Activated CD4-positive, alpha-beta T cell treated with anti-CD3 and anti-CD28 coated beads, Interleukin-2, amount 50 U/mL, for 4 hours (primary cell): ENCODE measurements at regions not wholly inside any gene's neighbourhood (a gene's known extent, or its start where the extent isn't known, plus 50 kb on each side); places are given as distances from the start of the nearest gene placed in this dataset.

Source experiments
- DNase-seq, 2 experiments: peaks; one replicate each; pipeline ENCODE4 v3.0.0-alpha.2; 2020

GRCh38 chr13:40439928-40440327 lies 226.5 kb downstream of the FOXO1 start:
- no peak for DNase-seq

GRCh38 chr13:40440990-40441820 lies 225.2 kb downstream of the FOXO1 start:
- DNase-seq = no peak

DNA sequence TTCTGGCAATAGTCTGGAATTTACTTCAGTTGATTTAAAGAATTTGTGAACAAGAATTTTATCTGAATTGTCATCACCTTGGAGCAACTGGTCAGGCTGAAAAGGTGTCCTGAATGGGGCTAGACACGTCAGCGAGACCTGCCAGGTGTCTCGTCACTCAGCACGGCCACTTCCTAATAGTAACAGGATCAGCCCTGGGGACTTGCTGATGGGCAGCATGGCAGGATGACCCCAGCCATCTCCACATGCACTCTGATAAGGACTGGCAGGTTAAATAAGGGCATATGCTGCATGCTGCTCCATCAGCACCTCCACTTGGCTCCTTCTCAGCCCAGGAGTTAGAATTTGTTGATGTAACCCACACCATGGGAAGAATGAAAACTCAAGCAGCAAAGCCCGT lies 224.2 kb downstream of the FOXO1 start:
- no peak for DNase-seq

DNA sequence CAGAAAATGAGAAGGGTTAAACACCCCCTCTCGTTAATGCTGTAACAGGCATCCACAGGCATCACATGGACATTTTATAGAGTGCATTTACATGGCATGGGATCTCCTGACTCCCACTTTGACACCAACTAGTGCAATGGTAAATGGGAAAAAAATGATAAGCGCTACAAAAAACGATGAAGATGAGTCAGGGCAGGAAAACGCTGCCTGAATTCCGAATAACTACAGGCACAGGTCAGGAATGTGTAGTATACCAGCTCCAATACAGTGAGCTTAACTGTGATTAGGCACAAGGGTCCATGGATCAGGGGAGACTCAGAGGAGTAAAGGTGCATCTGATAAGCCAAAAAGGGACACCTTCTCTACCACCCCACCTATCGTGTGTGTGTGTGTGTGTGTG lies 223.6 kb downstream of the FOXO1 start:
- no peak for DNase-seq

GRCh38 chr13:40444241-40444640 lies 222.2 kb downstream of the FOXO1 start:
- no peak for DNase-seq

GRCh38 chr13:40445557-40445990 lies 220.9 kb downstream of the FOXO1 start:
- DNase-seq = no peak

GRCh38 chr13:40446365-40446764 lies 220.1 kb downstream of the FOXO1 start:
- DNase-seq = no peak

- no peak for DNase-seq
These were observed 218.6 kb downstream of the FOXO1 start for GRCh38 chr13:40447857-40448256.

GRCh38 chr13:40452038-40452666 lies 214.3 kb downstream of the FOXO1 start:
- no peak for DNase-seq

DNA sequence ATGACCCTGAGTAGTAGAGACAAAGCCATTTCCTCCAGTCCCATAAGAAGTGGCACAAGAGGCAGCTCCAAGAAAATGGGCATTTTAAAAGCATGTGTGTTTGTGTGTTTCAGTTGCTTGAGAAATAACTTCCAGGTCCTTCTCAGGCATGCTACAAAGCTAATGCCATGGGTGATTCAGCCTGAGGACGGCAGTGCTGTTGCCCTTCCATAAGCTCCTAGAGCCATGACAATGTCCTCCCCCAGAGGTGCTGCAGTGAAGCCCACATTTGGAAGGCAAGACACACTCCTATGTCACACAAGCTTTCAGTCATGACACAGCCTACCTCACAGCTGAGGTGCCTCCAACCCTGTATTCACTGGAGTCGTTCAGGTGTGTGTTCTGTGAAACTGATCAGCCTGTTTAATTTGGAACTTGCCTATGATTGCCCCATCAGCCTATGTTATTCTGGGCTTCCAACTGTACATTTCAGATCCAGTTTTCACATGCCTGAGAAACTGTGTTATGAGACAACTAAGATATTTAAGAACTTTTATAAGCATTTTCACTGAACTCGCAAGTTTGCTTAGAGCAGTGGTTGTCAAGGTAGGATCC lies 213.6 kb downstream of the FOXO1 start:
- DNase-seq = no peak

- no peak for DNase-seq
These were observed 213.0 kb downstream of the FOXO1 start for GRCh38 chr13:40453351-40454021.

DNA sequence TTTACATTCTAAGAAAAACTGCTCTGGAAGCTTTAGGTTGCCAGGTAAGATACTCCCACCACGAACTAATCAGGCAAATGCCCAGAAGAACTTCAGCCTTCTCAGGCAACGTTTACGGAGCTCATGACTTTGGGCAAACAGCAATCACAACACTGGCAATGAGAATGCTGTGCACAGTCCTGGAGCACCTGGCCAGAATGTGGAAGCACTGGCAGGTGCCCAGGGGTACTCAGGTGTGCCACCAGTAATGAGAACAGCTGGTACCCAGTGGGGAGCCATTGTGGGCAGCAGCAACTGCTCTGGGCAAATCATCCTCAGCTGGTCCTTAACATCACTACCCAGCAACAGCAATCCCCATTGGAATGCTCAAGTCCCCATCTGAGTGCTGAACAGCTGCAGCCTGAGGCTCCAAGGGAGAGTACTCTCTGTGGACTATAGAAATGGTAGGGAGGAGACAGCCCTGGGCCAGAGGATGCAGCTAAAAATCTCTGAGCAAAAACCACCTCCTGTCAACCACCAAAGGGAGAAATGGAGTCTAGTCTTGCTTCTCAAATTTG lies 210.0 kb downstream of the FOXO1 start:
- no peak for DNase-seq

GRCh38 chr13:40456979-40457553 lies 209.4 kb downstream of the FOXO1 start:
- no peak for DNase-seq

DNA sequence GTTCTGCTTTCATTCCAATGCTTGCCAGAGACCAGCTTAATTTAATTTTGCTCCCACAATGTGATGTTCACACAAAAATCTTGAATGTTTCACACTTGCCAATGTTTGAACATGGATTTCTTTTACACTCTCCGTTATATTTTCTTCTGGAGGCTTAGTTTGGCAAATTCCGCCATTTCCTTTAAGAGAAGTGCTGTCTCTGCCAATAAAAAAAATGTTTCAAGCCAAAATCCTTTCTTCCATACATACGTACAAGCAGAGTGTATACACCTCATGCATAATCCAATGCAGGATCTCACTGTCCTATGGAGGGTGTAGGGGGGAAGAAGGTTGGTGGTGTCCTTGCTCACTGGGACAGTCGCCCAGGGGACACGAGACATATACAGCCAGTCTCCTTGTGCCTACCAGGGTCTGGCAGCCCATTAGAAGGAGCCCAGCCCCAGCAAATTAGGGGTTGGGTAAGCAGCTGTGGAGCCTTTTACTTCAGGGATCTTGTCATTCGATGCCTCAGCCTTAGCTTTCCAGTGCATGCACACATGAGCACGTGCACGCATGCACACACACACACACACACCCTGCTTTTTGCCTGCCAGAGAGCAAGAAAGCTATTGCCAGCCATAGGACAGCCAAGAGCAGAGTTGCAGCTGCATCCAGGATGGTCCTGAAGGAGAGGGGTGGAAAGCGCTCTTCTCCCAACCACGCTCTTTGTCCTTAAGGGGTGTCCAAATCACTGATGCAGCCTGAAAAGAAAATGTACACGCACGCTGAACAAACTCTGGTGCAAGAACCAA lies 208.3 kb downstream of the FOXO1 start:
- DNase-seq = no peak

- DNase-seq = no peak
These were observed 207.8 kb downstream of the FOXO1 start for GRCh38 chr13:40458720-40458990.

- no peak for DNase-seq
These were observed 206.3 kb downstream of the FOXO1 start for GRCh38 chr13:40460116-40460515.

DNA sequence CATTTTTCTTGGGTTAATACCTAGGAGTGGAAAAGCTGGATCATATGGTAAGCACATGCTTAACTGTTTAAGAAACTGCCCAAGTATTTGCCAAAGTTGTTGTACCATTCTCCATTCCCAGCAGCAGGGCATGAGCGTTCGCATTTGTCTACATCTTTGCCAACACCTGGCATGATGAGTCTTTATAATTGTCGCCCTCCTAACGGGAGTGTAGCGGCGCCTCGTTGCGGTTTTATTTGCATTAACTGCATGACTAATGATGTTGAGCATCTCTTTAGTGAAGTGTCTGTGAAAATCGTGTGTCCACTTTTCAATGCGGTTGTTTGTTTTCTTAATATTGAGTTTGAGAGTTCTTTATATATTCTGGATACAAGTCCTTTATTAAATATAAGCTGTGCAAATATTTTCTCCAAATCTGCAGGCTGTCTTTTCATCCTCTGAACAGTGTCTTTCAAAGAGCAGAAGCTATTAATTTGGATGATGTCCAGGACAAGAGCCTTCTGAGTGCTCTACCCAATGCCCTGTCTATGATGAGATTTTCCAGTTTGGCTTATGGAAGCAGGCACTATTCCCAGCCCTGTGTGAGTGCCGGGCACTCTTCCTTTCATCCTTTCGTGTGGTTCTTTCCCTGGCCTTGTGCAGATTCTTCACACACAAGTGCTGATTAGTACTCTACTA lies 202.0 kb downstream of the FOXO1 start:
- DNase-seq = no peak

- no peak for DNase-seq
These were observed 201.4 kb downstream of the FOXO1 start for GRCh38 chr13:40465015-40465390.

GRCh38 chr13:40466272-40466671 lies 200.2 kb downstream of the FOXO1 start:
- no peak for DNase-seq

DNA sequence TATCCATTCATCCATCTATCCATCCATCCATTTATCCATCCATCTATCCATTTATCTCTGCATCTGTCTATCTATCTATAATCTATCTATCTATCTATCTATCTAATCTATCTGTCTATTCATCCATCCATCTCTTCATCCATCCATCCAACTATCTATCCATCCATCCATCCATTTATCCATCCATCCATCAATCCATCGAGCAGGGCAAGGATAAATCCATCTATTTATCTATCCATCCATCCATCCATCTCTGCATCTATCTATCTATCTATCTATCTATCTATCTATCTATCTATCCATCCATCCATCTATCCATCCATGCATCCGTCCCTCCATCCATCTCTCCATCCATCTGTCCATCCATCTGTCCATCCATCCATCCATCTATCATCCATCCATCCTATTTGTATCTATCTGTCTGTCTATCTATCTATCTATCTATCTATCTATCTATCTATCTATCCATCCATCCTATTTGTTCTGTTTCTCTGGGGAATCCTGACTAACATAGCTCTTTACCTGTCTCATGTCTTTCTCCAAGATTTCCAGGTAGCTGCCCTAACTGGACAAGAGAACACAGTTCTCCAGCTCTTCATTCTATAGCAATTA lies 198.1 kb downstream of the FOXO1 start:
- DNase-seq = no peak
